HG02798 (cell line): ENCODE measurements at regions not wholly inside any gene's neighbourhood (a gene's known extent, or its start where the extent isn't known, plus 50 kb on each side); places are given as distances from the start of the nearest gene placed in this dataset.
"Not testable (repeated sequence)": the region's sequence is repeated elsewhere in the genome, so short reads cannot be mapped to it uniquely, and the experiment has no call there.

Experiments used
- ATAC-seq: cut with Tn5 transposase; IDR thresholded peaks from one replicate; pipeline ENCODE4 v1.9.1; 2021; ENCODE audit warnings: mild to moderate bottlenecking; ENCODE audit not compliant: unreplicated experiment, poor library complexity

GRCh38 chr2:52539026-52539970, 1228.3 kb upstream of the CHAC2 start:
- no peak for ATAC-seq

DNA sequence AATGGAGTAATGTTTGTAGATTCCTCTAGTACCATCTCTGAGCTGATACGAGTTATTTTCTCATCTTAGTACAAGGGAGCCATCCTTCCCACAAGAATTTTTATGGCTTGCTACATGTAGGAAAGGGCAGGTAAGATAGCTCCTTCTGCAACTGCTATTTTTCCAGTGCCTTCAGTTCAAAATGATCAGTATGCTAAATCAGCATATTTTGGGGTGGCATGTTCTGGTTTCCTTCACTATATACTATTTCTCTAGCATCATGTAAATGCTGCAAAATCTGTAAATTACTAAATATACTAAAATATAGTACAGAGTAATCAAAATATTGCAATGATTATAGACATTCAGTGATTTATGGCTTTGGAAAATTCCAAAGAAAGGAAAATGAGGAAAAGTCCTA, 1230.0 kb upstream of the CHAC2 start:
- ATAC-seq = no peak

- no peak for ATAC-seq
Observed at GRCh38 chr2:52536929-52537460, 1230.6 kb upstream of the CHAC2 start.

GRCh38 chr2:52532956-52533355, 1234.6 kb upstream of the CHAC2 start:
- ATAC-seq = no peak

DNA sequence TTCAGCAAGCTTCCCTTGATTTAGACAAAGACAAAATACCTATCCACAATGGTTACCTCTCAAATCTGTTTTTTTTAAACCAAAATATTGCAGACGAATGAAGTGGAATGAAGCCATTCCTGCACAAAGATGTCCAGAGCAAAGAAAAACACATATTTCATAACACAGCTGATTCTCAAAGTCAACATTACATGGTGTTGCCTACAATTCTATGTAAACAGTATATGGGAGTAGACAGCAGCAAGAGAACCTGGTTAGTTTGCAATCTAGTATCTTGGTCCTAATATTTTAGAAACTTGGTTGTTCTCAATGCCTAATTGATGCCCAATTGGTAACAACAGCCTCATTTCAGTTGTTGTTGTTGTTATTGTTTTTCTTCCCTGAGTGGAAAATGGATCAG, 1240.9 kb upstream of the CHAC2 start:
- ATAC-seq = no peak

DNA sequence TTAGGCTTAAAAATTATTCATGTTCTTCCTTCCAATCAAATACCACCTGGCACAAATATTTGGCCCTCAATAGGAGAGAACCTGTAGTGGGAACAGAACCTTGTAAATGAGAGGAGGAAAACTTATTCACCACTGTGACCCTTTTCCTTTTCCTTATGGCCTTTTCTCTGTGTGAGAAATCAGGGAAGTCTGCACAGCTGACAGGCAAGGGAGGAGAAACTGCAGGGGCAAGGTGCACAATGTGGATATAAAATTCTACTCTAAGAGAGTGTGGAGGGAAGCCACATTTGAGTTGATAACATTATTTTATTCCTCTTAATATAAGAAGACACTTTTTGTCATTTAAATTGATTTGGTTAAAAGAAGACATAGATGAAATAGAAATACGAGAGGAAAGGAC, 1247.0 kb upstream of the CHAC2 start:
- ATAC-seq = no peak

- ATAC-seq = no peak
Observed at GRCh38 chr2:52518678-52519077, 1248.9 kb upstream of the CHAC2 start.

DNA sequence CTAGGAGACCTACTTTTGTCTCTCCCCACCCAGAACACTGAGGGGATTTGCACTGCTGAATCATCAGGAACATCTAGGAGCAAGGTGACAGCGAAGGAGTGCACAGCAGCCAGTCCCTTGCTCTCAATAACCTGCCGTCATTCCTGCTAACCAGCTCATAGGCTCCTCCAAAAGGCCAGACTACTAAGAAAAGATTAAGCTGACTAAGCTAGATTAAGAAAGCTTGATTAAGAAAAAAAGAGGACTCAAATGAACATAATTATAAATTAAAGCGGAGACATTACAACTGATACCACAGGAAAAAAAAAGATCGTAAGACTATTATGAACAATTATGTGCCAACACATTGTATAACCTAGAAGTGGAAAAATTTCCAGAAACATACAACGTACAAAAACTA, 1254.8 kb upstream of the CHAC2 start:
- ATAC-seq = no peak

DNA sequence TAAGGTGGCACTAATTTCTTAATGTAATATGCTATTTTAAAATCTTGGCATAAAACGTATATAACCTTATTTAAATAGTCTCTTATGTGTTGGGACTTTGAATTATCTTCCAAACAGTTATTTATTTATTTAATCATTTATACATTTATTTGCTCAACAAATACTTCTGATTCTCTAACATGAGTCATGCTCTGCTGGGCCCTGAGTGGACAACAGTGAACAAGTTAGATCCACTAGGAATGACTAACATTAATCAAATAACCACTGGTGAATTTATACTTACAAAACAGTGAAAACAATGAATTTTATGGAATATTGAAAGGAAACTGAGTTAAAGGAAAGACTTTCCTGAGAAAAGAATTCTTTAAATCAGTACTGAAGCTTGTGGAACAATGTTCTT, 1257.2 kb upstream of the CHAC2 start:
- ATAC-seq = no peak

DNA sequence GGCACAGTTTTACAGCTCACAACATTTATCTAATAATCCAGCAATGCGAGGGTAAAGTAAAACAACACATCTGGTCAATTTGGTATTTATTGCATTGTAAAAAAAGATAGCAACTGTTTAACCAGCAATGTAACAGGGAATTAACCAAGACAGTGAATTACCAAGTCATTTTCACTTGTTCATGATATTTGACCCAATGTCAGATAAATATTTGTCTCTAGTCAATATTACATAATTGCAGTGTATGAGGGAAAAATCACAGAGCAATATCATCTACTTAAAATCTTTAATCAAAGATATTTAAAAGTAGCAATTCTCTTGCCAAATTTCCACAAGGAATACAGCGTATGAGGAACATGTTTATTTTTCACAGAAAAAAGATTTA, 1265.1 kb upstream of the CHAC2 start:
- ATAC-seq = no peak

GRCh38 chr2:52501715-52502475, 1265.7 kb upstream of the CHAC2 start:
- no peak for ATAC-seq

DNA sequence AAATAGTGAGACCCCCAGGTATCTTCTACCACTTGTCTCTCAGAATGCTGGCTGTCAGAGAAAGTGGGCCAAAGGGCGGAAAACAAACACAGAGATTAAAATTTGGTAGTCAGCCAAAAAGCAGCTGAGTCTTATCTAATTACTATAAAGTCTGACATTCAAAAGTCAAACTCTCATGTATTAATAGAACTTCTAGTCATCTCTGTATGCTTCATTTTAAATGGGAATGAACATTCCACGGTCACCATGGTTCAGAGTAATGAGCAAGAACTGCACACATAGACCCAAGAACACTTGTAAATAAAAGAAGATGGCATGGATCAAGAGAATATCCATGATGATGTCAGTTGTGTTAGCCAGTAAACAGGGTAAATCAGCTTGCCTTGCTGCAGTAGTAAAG, 1267.0 kb upstream of the CHAC2 start:
- ATAC-seq = no peak

DNA sequence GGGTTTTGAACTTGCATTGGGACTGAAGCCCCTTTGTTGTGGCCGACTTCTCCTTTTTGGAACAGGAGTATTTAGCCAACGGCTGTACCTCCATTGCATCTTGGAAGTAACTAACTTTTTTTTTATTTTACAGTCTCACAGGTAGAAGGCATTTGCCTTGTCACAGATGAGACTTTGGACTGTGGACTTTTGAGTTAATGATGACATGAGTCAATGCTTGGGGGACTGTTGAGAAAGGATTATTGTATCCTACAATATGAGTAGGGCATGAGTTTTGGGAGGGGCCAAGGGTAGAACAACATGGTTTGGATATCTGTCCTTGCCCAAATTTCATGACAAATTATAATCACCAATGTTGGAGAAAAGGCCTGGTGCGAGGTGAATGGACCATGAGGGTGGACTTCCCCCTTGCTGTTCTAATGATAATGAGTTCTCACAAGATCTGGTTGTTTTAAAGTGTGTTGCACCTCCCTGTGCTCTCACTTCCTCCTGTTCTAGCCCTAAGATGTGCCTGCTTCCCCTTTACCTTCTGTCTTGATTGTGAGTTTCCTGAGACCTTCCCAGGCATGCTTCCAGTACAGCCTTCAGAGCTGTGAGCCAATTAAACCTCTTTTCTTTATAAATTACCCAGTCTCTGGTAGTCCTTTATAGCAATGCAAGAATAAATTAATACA, 1269.4 kb upstream of the CHAC2 start:
- ATAC-seq = no peak

- no peak for ATAC-seq
Observed at GRCh38 chr2:52495816-52496215, 1271.8 kb upstream of the CHAC2 start.

GRCh38 chr2:52477166-52477565, 1290.4 kb upstream of the CHAC2 start:
- ATAC-seq = no peak

GRCh38 chr2:52475590-52475989, 1292.0 kb upstream of the CHAC2 start:
- no peak for ATAC-seq

DNA sequence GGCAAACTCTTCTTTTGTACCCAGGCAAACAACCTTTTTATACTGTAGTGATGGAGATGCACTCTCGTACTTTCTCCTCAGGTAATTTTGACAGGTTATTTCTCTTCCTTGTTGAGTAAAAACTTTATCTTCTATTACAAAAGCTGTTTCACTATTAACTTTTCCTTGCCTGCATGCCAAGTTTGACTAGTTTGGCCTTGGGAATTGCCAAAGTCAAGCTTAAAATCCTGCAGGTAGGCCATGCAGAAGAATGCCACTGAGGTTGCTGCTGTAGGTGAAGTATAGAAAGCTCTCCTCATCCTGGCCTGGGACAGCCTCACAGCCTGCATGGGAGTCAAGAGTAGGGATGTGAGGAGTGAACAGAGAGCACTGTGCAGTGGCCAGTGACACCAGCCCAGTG, 1293.5 kb upstream of the CHAC2 start:
- ATAC-seq = no peak

- ATAC-seq = no peak
Observed at GRCh38 chr2:52473526-52473925, 1294.1 kb upstream of the CHAC2 start.

- ATAC-seq = not testable (repeated sequence)
Observed at GRCh38 chr2:52470457-52470856, 1297.1 kb upstream of the CHAC2 start.

- ATAC-seq = no peak
Observed at GRCh38 chr2:52467189-52467588, 1300.4 kb upstream of the CHAC2 start.

- no peak for ATAC-seq
Observed at GRCh38 chr2:52465287-52465686, 1302.3 kb upstream of the CHAC2 start.
